Neural cell (in vitro differentiated cells): ENCODE measurements at regions not wholly inside any gene's neighbourhood (a gene's known extent, or its start where the extent isn't known, plus 50 kb on each side); places are given as distances from the start of the nearest gene placed in this dataset.

Experiments
- H2AFZ ChIP-seq: fragments of 200-600, 300-800 bp; sonication (generic), shearing (Covaris generic); 2 replicates; pipeline ENCODE4 v1.6.0; 2014; ENCODE audit warnings: low read depth, mild to moderate bottlenecking, antibody characterized with exemption, low read length, moderate library complexity
- H3F3A ChIP-seq: fragments of 200-600 bp; shearing (Covaris generic); 2 replicates; pipeline ENCODE4 v1.6.1; 2016; ENCODE audit warnings: mild to moderate bottlenecking, moderate library complexity, mixed read lengths, antibody characterized with exemption, low read length; ENCODE audit not compliant: insufficient read depth, poor library complexity, severe bottlenecking
- H3K27ac ChIP-seq: fragments of 200-600, 300-800 bp; sonication (generic), shearing (Covaris generic); 2 replicates; pipeline ENCODE4 v1.5.1; 2014; ENCODE audit warnings: mild to moderate bottlenecking, low read length, moderate library complexity
- H3K27me3 ChIP-seq: fragments of 300-800, 200-600 bp; sonication (generic), shearing (Covaris generic); 2 replicates; pipeline ENCODE4 v1.6.0; 2014; ENCODE audit warnings: mild to moderate bottlenecking, low read depth, low read length, moderate library complexity; ENCODE audit not compliant: insufficient read depth
- H3K36me3 ChIP-seq: fragments of 300-800, 200-600 bp; sonication (generic), shearing (Covaris generic); 2 replicates; pipeline ENCODE4 v1.5.1; 2014; ENCODE audit warnings: mild to moderate bottlenecking, antibody characterized with exemption, low read length, moderate library complexity; ENCODE audit not compliant: insufficient read depth
- H3K4me2 ChIP-seq: fragments of 300-800, 200-600 bp; sonication (generic), shearing (Covaris generic); 2 replicates; pipeline ENCODE4 v1.6.0; 2014; ENCODE audit warnings: mild to moderate bottlenecking, low read length
- H3K4me3 ChIP-seq: fragments of 300-800, 200-600 bp; sonication (generic), shearing (Covaris generic); 2 replicates; pipeline ENCODE4 v1.5.1; 2014; ENCODE audit warnings: mild to moderate bottlenecking, low read length, moderate library complexity
- H3K79me2 ChIP-seq: fragments of 200-600 bp; shearing (Covaris generic); replicated peaks from 2 replicates; pipeline ENCODE4 v1.6.0; 2014; ENCODE audit warnings: mild to moderate bottlenecking, low read length, moderate library complexity; ENCODE audit not compliant: insufficient read depth
- H3K9ac ChIP-seq: fragments of 300-800, 200-600 bp; sonication (generic), shearing (Covaris generic); 2 replicates; pipeline ENCODE4 v1.6.1; 2016; ENCODE audit warnings: mild to moderate bottlenecking, low read length, mixed read lengths
- H3K9me2 ChIP-seq: fragments of 200-600 bp; shearing (Covaris generic); 2 replicates; pipeline ENCODE4 v1.6.1; 2016; ENCODE audit warnings: mild to moderate bottlenecking, low read length, mixed read lengths; ENCODE audit not compliant: insufficient read depth
- H3K9me3 ChIP-seq: fragments of 200-600, 300-800 bp; sonication (generic), shearing (Covaris generic); 2 replicates; pipeline ENCODE4 v1.6.1; 2016; ENCODE audit warnings: mild to moderate bottlenecking, mixed run types, low read length, moderate library complexity, mixed read lengths
- H4K20me1 ChIP-seq: fragments of 200-600 bp; shearing (Covaris generic); 2 replicates; pipeline ENCODE4 v1.6.1; 2016; ENCODE audit warnings: mild to moderate bottlenecking, mixed run types; ENCODE audit not compliant: insufficient read depth
- CTCF ChIP-seq: fragments of 450-650 bp; IDR thresholded peaks from 2 replicates; pipeline ENCODE4 v1.5.1; 2014; ENCODE audit warnings: antibody characterized with exemption, mild to moderate bottlenecking, moderate library complexity; ENCODE audit not compliant: poor library complexity, severe bottlenecking
- EP300 ChIP-seq: fragments of 450-650 bp; conservative IDR thresholded peaks from 2 replicates; pipeline ENCODE4 v1.6.1; 2014; ENCODE audit warnings: antibody characterized with exemption, mild to moderate bottlenecking, moderate library complexity; ENCODE audit not compliant: poor library complexity, severe bottlenecking
- EZH2 ChIP-seq: fragments of 200-600, 300-800 bp; shearing (Covaris generic), sonication (generic); IDR thresholded peaks from 2 replicates; pipeline ENCODE4 v1.6.1; 2014; ENCODE audit warnings: antibody characterized with exemption, low read length, borderline replicate concordance, mild to moderate bottlenecking; ENCODE audit not compliant: insufficient read depth, poor library complexity, severe bottlenecking
- MXI1 ChIP-seq: fragments of 450-650 bp; conservative IDR thresholded peaks from 2 replicates; pipeline ENCODE4 v1.6.1; 2014; ENCODE audit warnings: antibody characterized with exemption, mild to moderate bottlenecking; ENCODE audit not compliant: poor library complexity, severe bottlenecking
- POLR2AphosphoS5 ChIP-seq: IDR thresholded peaks from 2 replicates; pipeline ENCODE4 v1.6.1; 2012
- RAD21 ChIP-seq: fragments of 450-650 bp; conservative IDR thresholded peaks from 2 replicates; pipeline ENCODE4 v1.6.1; 2014; ENCODE audit warnings: antibody characterized with exemption, mild to moderate bottlenecking, moderate library complexity
- REST ChIP-seq: IDR thresholded peaks from 2 replicates; pipeline ENCODE4 v1.6.1; 2012; ENCODE audit warnings: borderline replicate concordance
- SMC3 ChIP-seq: fragments of 450-650 bp; conservative IDR thresholded peaks from 2 replicates; pipeline ENCODE4 v1.6.1; 2014; ENCODE audit warnings: antibody characterized with exemption, mild to moderate bottlenecking, moderate library complexity; ENCODE audit not compliant: poor library complexity
- TAF1 ChIP-seq: IDR thresholded peaks from 2 replicates; pipeline ENCODE4 v1.6.1; 2012; ENCODE audit warnings: low read depth

GRCh38 chrX:116031331-116031730 lies 139.2 kb upstream of the AGTR2 start:
- no peak overlapping the region for H3K4me2 ChIP-seq
- H3F3A ChIP-seq = no peaks in the 10 kb centered on the region
- H3K9me2 ChIP-seq = no peaks in the 10 kb centered on the region
- H3K27ac ChIP-seq = no peak overlapping the region
- H3K9me3 ChIP-seq = no peaks in the 10 kb centered on the region
- no peak overlapping the region for H3K9ac ChIP-seq
- no peak overlapping the region for H2AFZ ChIP-seq
- H3K4me3 ChIP-seq = no peak overlapping the region
- H3K36me3 ChIP-seq = no peaks in the 10 kb centered on the region
- H3K27me3 ChIP-seq = no peaks in the 10 kb centered on the region
- TF ChIP-seq POLR2AphosphoS5 (no peak), CTCF (no peak), EZH2 (no peak), SMC3 (no peak), MXI1 (no peak), EP300 (no peak), REST (no peak), RAD21 (no peak), TAF1 (no peak)
- no peaks in the 10 kb centered on the region for H4K20me1 ChIP-seq
- H3K79me2 ChIP-seq = no peaks in the 10 kb centered on the region
